Occipital lobe (tissue), 1 donor: ENCODE measurements at regions not wholly inside any gene's neighbourhood (a gene's known extent, or its start where the extent isn't known, plus 50 kb on each side); places are given as distances from the start of the nearest gene placed in this dataset.
"Not testable (repeated sequence)": the region's sequence is repeated elsewhere in the genome, so short reads cannot be mapped to it uniquely, and the experiment has no call there.

ENCODE experiments used
- DNase-seq: peaks from one replicate; lab custom pipeline; 2025; lab: John Stamatoyannopoulos, UW

DNA sequence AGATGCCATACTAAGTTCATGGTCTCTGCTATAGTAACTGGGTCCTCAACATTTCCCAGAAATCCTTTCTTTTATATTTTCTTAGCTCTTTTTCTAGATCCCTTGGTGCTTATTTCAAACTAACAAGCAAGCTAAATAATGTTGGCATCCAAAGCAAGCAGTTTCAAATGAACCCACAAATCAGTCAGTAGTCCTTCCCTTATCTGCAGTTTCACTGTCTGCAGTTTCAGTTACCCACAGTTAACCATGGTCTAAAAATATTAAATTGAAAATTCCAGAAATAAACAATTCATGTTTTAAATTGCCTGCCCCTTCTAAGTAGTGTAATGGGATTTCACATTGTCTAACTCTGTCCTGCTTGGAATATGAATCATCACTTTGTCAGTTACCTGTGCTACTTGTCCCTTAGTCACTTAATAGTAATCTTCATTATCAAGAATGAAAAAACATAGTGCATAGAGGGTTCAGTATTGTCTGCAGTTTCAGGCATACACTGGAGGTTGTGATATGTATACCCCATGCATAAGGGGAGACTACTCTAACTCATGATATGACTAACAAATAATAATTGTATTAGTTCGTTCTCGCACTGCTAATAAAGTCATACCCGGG lies 633.7 kb downstream of the MECOM start:
- DNase-seq, result no peak

DNA sequence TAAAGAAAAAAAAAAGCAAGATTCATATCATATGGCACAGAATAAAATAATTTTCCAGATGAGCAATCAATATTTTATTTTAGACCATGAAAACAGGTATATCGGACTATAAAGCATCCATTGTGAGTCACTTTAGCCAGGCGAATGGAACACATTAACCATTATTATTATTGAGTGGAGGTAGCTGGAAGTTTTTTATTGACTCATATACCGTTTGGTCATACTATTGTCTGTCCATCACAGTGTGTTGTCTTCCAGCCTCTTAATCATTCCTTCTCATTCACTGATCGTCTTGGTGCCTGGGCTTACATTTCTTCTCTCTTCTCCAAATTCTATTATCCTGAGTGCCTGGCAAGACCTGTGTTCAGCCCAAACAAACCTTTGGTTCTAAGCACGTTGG lies 634.8 kb downstream of the MECOM start:
- no peak for DNase-seq

DNA sequence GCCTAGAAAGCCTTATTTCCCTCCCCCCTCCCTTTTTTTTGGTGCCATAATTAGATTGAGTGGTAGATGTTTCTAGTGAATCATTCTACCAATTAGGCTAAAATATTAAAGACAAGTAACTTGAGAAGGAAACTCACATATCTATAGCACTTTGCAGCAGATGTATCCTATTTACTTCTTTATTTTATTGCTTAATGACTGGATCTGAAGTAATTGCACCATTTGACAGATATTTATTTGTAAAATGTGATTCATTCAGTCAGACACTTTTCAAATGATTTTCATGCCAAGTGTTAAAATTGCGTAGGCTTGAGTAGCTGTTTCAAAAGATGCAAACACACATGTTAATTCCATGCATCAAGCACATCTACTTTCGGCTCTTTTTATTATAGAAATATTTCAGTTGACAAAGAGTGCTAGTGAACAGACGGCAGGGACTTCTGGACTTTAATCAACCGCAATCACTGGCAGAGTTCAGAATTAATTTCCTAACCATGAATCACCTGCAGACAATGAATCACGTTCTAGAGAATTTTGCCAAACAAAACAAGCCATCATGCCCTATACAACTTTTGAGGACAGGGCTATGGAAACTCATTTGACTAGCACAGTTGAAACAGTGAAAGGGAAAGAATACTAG lies 636.8 kb downstream of the MECOM start:
- no peak for DNase-seq

DNA sequence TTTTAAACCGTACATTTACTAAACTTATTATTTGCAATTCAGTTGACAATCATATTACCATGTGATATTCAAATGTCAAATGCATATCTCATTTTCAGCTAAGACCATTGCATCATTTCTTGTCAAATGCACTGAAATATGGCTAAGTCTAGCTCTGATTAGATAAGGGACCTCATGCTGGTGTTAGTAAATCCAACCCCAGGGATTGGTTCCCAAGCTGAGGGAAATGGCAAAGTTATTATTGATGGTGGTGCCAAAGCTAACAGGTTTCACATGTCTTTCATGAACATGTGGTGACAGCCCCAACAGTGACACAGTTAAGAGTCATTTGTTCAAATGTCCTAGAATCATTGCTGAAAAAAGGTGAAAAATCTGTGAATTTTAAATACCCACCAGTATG lies 641.1 kb downstream of the MECOM start:
- DNase-seq, result no peak

DNA sequence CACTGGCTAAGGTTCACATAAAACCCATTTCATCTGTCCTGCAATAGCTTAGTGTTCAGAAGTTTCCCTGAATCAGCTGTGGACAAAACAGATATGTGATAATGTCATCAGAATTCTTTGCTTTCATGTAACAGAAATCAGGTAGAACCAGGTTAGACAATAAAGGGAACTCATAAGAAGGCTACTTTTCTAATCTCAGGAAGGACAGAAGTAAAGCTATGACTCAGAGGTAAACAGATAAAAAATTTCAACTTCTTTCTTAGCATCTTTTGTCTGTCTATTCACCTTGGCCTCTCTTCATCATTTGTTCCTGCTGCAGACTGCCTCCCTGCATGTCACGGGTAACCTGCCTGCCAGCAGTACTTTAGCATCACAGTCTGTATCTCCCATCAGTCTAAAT lies 643.1 kb downstream of the MECOM start:
- no peak for DNase-seq

DNA sequence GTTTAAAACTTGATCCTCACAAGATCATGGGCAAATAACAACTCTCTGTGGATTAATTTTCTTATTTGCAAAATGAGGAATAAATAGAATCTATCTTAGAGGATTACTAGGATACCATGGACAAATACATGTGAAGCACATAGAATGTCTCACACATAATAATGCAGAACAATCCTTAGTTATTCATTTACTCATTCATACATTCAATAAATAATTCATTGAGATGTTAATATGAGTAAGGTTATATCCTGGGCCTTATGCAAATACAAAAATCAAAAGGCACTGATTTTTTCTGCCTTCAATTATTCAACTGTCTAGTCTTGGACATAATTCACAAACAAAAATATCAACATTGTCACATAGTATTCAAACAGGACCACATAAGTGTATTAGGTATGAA lies 654.1 kb downstream of the MECOM start:
- no peak for DNase-seq

DNA sequence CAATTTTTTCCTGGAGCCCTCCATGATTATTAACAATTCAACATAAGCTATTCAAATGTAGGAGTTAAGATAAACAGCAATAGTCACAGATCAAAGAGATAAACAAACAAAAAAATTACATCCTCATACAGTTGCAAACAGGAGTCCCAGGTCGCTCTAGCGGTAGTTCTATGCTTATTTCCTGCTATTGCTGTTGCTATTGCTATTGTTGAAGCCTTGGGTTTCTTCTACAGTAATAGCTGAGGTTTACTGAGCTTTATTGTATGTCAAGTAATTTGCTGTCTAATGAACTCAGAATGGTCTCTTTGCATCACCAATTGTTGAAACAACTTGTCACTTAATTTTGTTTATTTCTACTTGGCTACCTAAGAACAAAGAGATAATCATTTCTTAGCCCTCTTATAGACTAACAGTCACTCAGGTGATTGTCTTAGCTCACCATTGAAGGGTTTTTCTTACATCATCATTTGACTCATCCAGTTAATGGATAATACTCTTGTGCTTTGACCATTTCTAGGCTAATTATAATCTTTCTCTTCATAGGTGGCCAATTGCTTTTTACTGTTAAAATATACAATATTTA lies 654.6 kb downstream of the MECOM start:
- DNase-seq, result no peak

DNA sequence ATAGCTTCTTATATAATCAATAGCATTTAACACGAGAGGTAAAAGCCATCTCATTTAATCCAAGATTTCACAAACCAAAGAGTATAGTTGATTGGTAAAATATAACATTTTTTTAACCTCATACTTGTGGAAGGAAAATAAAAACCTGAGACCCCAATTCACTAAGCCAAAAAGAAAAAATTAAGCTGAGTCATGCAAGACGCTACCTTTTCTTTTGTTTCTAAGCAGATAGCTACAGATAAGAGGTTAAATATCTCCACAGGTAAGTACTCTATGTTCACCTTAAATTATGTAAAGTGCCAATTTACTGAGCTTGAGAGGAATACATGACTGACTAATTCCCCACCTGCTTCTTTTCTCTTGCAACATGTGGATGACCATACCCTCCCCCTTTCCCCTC lies 656.4 kb downstream of the MECOM start:
- DNase-seq, result no peak

DNA sequence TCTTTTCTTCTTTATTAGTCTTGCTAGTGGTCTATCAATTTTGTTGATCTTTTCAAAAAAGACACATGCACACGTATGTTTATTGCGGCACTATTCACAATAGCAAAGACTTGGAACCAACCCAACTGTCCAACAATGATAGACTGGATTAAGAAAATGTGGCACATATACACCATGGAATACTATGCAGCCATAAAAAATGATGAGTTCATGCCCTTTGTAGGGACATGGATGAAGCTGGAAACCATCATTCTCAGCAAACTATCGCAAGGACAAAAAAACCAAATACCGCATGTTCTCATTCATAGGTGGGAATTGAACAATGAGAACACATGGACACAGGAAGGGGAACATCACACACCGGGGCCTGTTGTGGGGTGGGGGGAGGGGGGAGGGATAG lies 657.1 kb downstream of the MECOM start:
- DNase-seq, result not testable (repeated sequence)

DNA sequence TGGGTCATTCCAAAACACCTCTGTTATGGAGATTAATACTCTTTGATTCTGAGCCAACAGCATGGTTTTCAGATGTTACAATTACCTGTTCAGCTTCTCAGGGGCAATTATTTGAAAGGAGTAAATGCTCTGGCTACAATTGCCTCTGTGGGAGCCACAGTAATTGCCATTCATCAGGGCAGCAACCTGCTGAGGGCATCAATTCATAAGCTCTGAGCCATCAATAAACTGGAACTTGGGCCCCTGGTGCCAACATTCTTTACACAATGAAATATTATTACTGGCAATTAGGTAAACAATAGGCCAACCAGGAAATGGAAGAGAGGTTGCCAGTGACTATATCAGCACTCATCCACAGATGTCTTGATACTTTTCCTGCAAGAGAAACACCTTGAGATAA lies 660.8 kb downstream of the MECOM start:
- DNase-seq, result no peak

DNA sequence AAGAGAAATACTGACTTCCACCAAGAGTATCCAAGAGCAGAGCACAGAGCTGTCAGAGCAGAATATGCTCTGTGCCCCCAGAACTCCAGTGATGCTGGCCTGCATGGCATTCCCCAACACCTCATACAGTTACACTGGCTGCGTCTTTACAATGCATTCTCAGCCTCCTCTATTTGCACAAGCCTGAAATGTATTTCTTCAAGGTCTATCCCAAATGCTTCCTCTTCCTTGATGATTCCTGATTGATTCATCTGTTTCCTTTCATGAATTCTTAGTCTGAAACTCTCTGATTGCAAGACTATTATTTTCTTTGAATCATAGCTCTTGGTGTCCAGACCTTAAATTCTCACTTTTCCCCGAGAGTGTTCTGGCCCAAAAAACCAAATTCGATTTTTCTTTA lies 664.7 kb downstream of the MECOM start:
- no peak for DNase-seq

DNA sequence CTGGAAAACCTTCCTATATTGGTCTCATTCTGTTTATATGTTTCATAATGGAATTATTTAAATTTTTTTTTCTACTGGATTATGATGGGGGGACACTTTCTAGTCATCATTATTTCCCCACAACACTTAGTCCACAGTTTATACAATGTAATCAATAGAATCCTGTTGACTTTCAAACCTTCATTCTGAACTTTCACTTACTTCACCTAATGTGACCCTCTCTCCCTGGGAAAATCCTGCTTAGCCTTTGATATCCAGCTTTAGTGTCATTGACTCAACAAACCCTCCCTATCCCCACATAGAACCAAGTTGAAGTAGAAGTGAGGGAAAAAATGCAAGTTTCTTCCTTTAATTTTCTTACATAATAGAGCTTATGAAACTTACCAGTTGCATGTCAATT lies 666.0 kb downstream of the MECOM start:
- no peak for DNase-seq

DNA sequence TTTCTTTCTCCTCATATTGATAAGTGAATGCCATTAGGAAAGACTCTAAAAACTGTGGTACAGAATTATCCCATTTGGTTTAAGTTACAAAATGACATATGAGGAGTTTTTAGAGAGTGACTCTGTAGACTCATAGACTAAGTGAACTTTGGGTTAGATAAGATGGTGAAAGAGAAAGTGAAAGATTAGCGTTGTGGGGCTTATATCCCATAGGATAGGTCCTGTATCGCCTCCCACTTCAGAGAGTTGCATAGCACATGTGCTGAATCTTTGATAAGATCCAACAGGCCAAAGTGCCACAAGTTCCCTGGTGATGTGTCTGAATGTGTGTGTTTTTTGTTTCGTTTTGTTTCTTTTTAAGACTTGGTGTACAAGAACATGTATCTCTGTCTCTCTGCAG lies 666.9 kb downstream of the MECOM start:
- no peak for DNase-seq

DNA sequence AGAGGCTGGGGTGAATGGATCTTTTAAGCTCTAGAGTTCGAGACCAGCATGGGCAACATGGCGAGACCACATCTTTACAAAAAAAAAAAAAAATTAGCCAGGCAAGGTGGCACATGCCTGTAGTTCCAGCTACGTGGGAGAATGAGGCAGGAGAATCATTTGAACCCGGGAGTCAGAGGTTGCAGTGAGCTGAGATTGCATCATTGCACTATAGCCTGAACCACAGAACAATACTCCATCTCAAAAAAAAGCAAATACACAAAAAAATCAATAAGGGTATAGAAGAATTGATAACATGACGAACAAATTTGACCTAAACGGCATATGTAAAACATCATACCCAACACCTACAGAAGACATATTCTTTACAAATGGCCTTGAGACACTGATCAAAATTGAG lies 668.4 kb downstream of the MECOM start:
- no peak for DNase-seq

DNA sequence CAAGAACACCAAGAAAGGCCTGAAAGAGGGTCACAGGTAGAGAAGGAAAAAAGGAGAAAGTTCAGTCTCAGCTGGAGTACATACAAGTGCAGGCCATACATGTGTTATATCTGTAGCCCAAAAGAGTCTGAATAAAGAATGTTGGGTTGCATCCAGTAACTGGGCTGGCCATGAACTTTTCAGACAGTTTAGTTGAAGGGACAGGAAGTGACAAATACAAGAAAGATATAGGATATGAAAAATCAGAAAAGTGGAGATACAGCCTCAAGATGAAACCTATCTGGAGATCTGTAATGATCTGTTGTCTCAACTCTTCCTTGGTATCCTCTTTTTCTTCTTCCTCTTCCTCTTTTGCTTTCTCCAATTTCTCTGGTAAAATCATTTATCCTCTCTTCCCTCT lies 671.7 kb downstream of the MECOM start:
- DNase-seq, result no peak

DNA sequence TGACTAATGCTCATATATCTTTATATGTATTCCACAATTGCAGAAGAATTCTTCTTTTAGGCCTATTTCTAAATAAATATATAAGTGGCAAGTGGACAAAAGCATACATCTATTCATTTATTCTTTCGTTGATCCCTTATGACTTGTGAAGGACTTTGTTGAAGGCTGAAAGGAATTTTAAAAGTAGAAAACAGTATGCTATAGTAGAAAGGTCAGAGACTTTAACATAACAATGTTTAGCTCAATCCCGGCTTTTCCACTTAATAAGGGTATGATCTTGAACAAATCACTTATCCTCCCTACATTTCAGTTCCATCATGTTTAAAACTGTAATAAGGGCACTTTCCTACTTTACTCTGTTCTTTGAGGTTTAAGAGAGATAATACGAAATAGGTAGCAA lies 672.9 kb downstream of the MECOM start:
- DNase-seq, result no peak

DNA sequence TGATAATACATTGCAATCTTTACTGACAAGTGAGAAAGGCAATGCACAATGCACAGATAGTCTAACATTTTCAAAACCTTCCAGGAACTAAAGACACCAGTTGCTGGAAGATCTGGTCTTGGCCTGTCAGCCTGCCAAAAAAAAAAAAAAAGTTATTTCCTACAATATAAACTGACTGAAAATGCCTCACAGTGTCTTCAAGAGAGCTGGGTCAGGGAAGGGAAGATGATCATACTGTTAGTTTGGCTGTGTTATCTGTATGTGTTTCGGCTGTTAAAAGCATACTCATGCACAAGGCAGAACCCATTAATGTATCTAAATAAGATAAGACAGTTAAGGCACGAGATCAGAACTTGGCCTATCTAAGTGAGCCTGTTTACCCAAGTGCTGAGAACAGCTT lies 673.4 kb downstream of the MECOM start:
- no peak for DNase-seq

DNA sequence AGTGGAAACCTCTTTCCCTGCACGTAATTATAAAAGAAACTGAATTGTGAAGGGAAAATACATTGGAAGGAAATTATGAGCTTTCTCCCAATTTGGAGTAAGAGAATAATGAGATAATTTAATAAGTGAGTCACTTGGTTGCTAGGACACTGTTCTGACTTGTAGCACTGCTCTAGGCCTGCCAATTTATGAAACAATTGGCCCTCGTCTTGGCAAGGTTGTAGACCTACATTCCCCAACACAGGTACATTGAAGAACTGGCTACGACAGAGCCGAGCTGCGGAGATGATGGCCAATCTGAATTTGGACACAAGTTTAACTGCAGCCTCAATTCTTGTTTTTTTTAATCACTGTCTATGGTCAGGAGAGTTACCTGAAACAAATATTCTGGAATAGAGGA lies 674.1 kb downstream of the MECOM start:
- no peak for DNase-seq

DNA sequence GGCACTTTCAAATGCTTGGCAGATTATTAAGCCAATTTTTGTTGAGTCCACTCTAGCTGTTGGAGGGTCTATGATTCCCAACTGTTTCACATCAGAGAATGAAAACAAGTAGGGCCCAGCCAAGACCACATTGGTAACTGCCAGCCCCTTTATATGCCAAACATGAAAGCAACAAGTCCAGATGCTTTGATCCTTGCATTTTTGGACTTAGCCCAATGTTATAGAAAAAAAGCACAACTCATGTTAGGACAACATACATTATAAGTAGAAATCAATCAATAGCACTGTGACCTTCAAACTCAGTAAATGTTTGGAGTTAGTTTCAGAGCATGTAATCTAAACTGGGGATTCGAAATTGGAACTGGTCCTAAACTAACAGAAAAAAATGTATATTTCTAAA lies 674.7 kb downstream of the MECOM start:
- DNase-seq, result no peak

DNA sequence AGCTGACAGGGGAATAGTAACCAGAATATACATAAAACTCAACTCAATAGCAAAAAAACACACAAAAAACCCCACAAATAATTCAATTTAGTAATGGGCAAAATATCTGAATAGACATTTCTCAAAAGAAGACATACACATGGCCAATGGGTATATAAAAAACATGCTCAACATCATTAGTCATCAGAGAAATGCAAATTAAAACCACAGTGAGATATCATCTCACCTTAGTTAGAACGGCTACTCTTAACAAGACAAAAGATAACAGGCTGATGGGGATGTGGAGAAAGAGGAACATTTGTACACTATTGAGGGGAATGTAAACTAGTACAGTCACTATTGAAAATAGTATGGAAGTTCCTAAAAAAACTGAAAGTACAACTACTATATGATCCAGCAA lies 678.6 kb downstream of the MECOM start:
- DNase-seq, result no peak

DNA sequence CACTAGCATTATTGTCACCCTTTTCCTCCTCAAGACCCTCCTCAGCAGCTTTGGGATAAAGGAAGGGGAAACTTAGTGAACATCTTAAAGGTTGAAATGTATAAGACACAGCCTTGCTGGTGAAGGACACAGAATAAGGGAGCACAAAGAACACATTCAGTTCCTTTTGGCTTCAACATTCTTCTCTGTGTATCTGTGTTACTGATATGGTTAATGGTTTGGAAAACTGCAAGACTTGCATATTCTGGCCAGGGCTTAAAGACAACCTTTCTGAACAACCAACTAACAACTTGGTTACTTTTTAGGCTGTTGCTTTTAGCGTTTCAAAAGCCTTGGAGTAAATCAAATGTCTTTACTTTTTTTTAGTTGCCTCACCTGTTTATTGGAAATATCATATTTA lies 680.5 kb downstream of the MECOM start:
- DNase-seq, result no peak

DNA sequence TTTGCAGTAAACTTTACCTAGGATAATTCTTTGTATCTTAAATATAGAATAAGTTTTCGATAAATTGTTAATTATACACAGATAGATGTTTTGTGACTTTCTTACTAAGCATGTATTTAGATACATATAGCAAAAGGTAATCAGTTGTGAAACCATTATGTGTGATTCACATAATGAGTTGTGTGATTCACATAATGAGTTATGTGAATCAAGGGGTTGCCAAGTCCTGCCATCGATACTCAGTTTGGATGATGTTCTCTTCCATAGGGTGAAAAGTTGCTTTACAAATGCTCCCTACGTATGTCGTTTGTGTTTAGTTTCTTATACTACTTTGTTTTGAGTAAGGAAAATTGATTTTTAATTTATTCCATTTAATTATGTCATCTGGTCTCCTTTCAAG lies 682.1 kb downstream of the MECOM start:
- DNase-seq, result no peak

DNA sequence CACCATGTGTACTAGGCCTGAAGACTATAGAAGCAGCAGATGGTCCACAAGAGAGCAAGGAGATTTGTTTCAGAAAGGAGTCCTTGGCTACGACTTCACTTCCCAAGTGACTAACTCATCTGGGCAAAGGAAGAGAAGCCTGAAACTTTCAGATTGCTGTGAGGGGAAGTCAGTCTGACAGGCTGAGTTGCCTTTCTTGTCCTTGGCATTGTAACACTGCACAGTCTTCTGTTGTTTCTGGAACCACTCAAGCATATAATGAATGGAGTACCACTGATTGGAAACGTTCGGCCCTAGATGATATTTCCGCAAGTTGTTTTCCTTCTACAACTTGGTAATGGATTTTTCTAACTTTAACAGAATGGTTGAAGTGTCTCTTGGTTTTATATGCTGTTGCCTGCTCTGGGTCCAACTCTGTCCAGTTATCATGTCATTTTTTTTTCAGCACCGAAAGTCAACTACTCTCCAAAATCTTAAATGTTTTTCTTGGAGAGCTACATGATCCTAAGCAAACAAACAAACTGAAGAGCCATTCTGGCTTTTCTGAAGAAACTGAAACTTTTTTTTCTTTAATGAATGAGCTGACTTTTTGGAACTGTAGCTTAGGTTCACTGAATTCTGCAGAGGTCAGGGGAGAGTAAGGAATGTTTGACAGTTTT lies 685.7 kb downstream of the MECOM start:
- no peak for DNase-seq
